T-helper 2 cell treated with Interferon-gamma antibody and Interleukin-4, amounts not matched to agents 100 ng/mL and 5 ng/mL, for 36 hours (primary cell): ENCODE measurements at regions not wholly inside any gene's neighbourhood (a gene's known extent, or its start where the extent isn't known, plus 50 kb on each side); places are given as distances from the start of the nearest gene placed in this dataset.
"Not testable (repeated sequence)": the region's sequence is repeated elsewhere in the genome, so short reads cannot be mapped to it uniquely, and the experiment has no call there.

Experiments used
- intact Hi-C: fragments of 100-400 bp; cut with micrococcal nuclease; formaldehyde crosslinking; loops from one replicate; pipeline ENCODE4 v1.15.1; 2023

- intact Hi-C loops = no loop called here
These were observed 756.7 kb downstream of the UQCRFS1 start for GRCh38 chr19:28456252-28456651.

GRCh38 chr19:28454083-28454482 lies 758.9 kb downstream of the UQCRFS1 start:
- intact Hi-C loops = no loop called here

- intact Hi-C loops = no loop called here
These were observed 759.5 kb downstream of the UQCRFS1 start for GRCh38 chr19:28453420-28453819.

GRCh38 chr19:28449803-28450202 lies 763.1 kb downstream of the UQCRFS1 start:
- intact Hi-C loops = no loop called here

GRCh38 chr19:28446511-28446910 lies 766.4 kb downstream of the UQCRFS1 start:
- intact Hi-C loops = no loop called here

- intact Hi-C loops = no loop called here
These were observed 767.1 kb downstream of the UQCRFS1 start for GRCh38 chr19:28445826-28446225.

GRCh38 chr19:28444362-28444761 lies 768.6 kb downstream of the UQCRFS1 start:
- intact Hi-C loops = no loop called here

- intact Hi-C loops = no loop called here
These were observed 769.6 kb downstream of the UQCRFS1 start for GRCh38 chr19:28443361-28443760.

GRCh38 chr19:28437390-28438346 lies 775.3 kb downstream of the UQCRFS1 start:
- intact Hi-C loops = no loop called here

GRCh38 chr19:28436320-28436719 lies 776.6 kb downstream of the UQCRFS1 start:
- intact Hi-C loops = no loop called here

GRCh38 chr19:28435551-28436271 lies 777.2 kb downstream of the UQCRFS1 start:
- intact Hi-C loops = no loop called here

GRCh38 chr19:28434794-28435193 lies 778.2 kb downstream of the UQCRFS1 start:
- intact Hi-C loops = not testable (repeated sequence)

- intact Hi-C loops = not testable (repeated sequence)
These were observed 778.6 kb downstream of the UQCRFS1 start for GRCh38 chr19:28434365-28434764.

- intact Hi-C loops = not testable (repeated sequence)
These were observed 779.8 kb downstream of the UQCRFS1 start for GRCh38 chr19:28433166-28433565.

GRCh38 chr19:28430214-28430613 lies 782.7 kb downstream of the UQCRFS1 start:
- intact Hi-C loops = no loop called here

- intact Hi-C loops = no loop called here
These were observed 783.6 kb downstream of the UQCRFS1 start for GRCh38 chr19:28429356-28429755.

- intact Hi-C loops = no loop called here
These were observed 784.1 kb downstream of the UQCRFS1 start for GRCh38 chr19:28428663-28429348.

GRCh38 chr19:28427376-28428083 lies 785.4 kb downstream of the UQCRFS1 start:
- intact Hi-C loops = no loop called here

GRCh38 chr19:28426730-28427225 lies 786.2 kb downstream of the UQCRFS1 start:
- intact Hi-C loops = no loop called here

- intact Hi-C loops = no loop called here
These were observed 786.7 kb downstream of the UQCRFS1 start for GRCh38 chr19:28426110-28426729.
